K562 (cell line): ENCODE measurements at regions not wholly inside any gene's neighbourhood (a gene's known extent, or its start where the extent isn't known, plus 50 kb on each side); places are given as distances from the start of the nearest gene placed in this dataset.

Experiments
- CBX8 ChIP-seq: fragments of 200-600 bp; sonication (generic); IDR thresholded peaks from 2 replicates; pipeline ENCODE4 v1.6.1; 2012; ENCODE audit warnings: borderline replicate concordance, mixed run types, low read depth, mild to moderate bottlenecking, moderate library complexity, mixed read lengths, low read length, control low read depth, inconsistent platforms; ENCODE audit not compliant: poor library complexity, severe bottlenecking; ENCODE audit errors: extremely low read depth
- FUS ChIP-seq: fragments of 200-400 bp; formaldehyde crosslinking; optimal IDR thresholded peaks from 2 replicates; pipeline ENCODE3; 2017; ENCODE audit warnings: low read depth, low read length
- HMG20A ChIP-seq: fragments of 450-650 bp; formaldehyde crosslinking; conservative IDR thresholded peaks from 2 replicates; pipeline ENCODE4 v1.4.0; 2020; ENCODE audit warnings: mild to moderate bottlenecking, mixed read lengths
- MAFK ChIP-seq: IDR thresholded peaks from 2 replicates; pipeline ENCODE4 v1.6.1; 2011; ENCODE audit warnings: low read length, improper control_type of control experiment
- MBD2 ChIP-seq: sonication (generic); IDR thresholded peaks from 2 replicates; pipeline ENCODE4 v1.6.1; 2016; ENCODE audit warnings: low read depth, borderline replicate concordance
- MEF2D ChIP-seq: conservative IDR thresholded peaks from 2 replicates; pipeline ENCODE4 v1.6.1; 2016; ENCODE audit warnings: low read depth, missing genetic modification characterization, missing compliant biosample characterization
- SP2 ChIP-seq: IDR thresholded peaks from 2 replicates; pipeline ENCODE4 v1.6.1; 2011; ENCODE audit warnings: mild to moderate bottlenecking, low read depth, low read length, moderate library complexity; ENCODE audit not compliant: poor library complexity, severe bottlenecking; ENCODE audit errors: extremely low read depth
- TCF7 ChIP-seq: sonication (generic); IDR thresholded peaks from 2 replicates; pipeline ENCODE4 v1.6.1; 2016; ENCODE audit warnings: antibody characterized with exemption, borderline replicate concordance
- ZNF165 ChIP-seq: fragments of 250-450 bp; sonication (Bioruptor Pico); IDR thresholded peaks from 2 replicates; pipeline ENCODE4 v1.4.0; 2020; ENCODE audit warnings: borderline replicate concordance
- ZNF3 ChIP-seq: fragments of 250-450 bp; sonication (Bioruptor Pico); IDR thresholded peaks from 2 replicates; pipeline ENCODE4 v1.5.0; 2021; ENCODE audit warnings: mild to moderate bottlenecking, moderate library complexity
- ZNF551 ChIP-seq: fragments of 250-450 bp; sonication (Bioruptor Pico); IDR thresholded peaks from 2 replicates; pipeline ENCODE4 v1.5.0; 2021; ENCODE audit warnings: mild to moderate bottlenecking, moderate library complexity
- ZZZ3 ChIP-seq: fragments of 450-650 bp; IDR thresholded peaks from 2 replicates; pipeline ENCODE4 v1.6.1; 2016; ENCODE audit warnings: antibody characterized with exemption, mild to moderate bottlenecking, moderate library complexity
- TF ChIP-seq, protein P1 (sequence below): fragments of 250-450 bp; sonication (Bioruptor Pico); IDR thresholded peaks from 2 replicates; pipeline ENCODE4 v1.8.0; 2021; ENCODE audit warnings: moderate library complexity, mild to moderate bottlenecking, inconsistent platforms
- TF ChIP-seq, protein P2 (sequence below): sonication (generic); formaldehyde crosslinking; IDR thresholded peaks from 2 replicates; pipeline ENCODE4 v1.8.1; 2023; ENCODE audit warnings: mild to moderate bottlenecking, missing genetic modification reagents
- TF ChIP-seq, protein P3 (sequence below): fragments of 250-450 bp; sonication (Bioruptor Pico); IDR thresholded peaks from 2 replicates; pipeline ENCODE4 v1.8.0; 2022; ENCODE audit warnings: moderate library complexity, mild to moderate bottlenecking, inconsistent platforms
- TF ChIP-seq, protein P4 (sequence below): sonication (generic); formaldehyde crosslinking; IDR thresholded peaks from 2 replicates; pipeline ENCODE4 v1.8.0; 2023; ENCODE audit warnings: missing genetic modification reagents, mild to moderate bottlenecking, borderline replicate concordance

DNA sequence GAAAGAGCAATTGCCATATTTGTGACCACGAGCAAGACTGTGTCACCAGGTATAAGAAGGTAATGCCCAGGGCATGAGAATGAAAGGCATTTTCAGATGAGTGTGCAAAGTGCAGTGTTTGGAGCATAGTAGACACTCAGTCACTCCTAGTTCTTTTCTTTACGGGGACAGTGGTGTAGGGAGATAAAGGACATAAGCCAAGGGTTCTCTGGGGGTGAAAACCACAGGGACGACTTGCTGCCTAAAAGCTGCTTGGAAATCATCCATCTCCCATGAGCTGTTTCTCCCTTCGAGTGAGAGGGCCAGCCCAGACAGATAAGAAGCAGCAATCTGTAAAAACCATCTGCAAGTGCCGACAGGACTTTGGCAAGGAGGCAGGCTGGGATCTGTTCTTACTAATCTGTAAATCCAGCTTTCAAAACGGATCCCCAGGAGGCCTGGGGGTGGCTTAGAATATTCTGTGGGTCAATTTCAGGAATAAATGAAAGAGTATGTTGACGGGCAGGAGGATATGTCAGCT is 221.6 kb downstream of the LPIN1 start (continued):
- TF ChIP-seq, protein P1, sequence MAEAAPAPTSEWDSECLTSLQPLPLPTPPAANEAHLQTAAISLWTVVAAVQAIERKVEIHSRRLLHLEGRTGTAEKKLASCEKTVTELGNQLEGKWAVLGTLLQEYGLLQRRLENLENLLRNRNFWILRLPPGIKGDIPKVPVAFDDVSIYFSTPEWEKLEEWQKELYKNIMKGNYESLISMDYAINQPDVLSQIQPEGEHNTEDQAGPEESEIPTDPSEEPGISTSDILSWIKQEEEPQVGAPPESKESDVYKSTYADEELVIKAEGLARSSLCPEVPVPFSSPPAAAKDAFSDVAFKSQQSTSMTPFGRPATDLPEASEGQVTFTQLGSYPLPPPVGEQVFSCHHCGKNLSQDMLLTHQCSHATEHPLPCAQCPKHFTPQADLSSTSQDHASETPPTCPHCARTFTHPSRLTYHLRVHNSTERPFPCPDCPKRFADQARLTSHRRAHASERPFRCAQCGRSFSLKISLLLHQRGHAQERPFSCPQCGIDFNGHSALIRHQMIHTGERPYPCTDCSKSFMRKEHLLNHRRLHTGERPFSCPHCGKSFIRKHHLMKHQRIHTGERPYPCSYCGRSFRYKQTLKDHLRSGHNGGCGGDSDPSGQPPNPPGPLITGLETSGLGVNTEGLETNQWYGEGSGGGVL, result no peak
- TF ChIP-seq FUS (no peak), ZNF3 (CRISPR knock-in tag) (no peak), ZNF551 (CRISPR knock-in tag) (no peak), HMG20A (peak; percentile 51), SP2 (no peak), MEF2D (peak; percentile 91), TCF7 (peak; percentile 82; the same call in 1 of the 2 replicates), CBX8 (no peak), MBD2 (peak; percentile 93), ZNF165 (CRISPR knock-in tag) (no peak), ZZZ3 (no peak), MAFK (peak; percentile 69)
- TF ChIP-seq, protein P2, sequence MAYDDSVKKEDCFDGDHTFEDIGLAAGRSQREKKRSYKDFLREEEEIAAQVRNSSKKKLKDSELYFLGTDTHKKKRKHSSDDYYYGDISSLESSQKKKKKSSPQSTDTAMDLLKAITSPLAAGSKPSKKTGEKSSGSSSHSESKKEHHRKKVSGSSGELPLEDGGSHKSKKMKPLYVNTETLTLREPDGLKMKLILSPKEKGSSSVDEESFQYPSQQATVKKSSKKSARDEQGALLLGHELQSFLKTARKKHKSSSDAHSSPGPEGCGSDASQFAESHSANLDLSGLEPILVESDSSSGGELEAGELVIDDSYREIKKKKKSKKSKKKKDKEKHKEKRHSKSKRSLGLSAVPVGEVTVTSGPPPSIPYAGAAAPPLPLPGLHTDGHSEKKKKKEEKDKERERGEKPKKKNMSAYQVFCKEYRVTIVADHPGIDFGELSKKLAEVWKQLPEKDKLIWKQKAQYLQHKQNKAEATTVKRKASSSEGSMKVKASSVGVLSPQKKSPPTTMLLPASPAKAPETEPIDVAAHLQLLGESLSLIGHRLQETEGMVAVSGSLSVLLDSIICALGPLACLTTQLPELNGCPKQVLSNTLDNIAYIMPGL (CRISPR knock-in tag), result no peak
- TF ChIP-seq, protein P3, sequence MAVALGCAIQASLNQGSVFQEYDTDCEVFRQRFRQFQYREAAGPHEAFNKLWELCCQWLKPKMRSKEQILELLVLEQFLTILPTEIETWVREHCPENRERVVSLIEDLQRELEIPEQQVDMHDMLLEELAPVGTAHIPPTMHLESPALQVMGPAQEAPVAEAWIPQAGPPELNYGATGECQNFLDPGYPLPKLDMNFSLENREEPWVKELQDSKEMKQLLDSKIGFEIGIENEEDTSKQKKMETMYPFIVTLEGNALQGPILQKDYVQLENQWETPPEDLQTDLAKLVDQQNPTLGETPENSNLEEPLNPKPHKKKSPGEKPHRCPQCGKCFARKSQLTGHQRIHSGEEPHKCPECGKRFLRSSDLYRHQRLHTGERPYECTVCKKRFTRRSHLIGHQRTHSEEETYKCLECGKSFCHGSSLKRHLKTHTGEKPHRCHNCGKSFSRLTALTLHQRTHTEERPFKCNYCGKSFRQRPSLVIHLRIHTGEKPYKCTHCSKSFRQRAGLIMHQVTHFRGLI (CRISPR knock-in tag), result peak; percentile 67; the same call in 1 of the 2 replicates
- TF ChIP-seq, protein P4, sequence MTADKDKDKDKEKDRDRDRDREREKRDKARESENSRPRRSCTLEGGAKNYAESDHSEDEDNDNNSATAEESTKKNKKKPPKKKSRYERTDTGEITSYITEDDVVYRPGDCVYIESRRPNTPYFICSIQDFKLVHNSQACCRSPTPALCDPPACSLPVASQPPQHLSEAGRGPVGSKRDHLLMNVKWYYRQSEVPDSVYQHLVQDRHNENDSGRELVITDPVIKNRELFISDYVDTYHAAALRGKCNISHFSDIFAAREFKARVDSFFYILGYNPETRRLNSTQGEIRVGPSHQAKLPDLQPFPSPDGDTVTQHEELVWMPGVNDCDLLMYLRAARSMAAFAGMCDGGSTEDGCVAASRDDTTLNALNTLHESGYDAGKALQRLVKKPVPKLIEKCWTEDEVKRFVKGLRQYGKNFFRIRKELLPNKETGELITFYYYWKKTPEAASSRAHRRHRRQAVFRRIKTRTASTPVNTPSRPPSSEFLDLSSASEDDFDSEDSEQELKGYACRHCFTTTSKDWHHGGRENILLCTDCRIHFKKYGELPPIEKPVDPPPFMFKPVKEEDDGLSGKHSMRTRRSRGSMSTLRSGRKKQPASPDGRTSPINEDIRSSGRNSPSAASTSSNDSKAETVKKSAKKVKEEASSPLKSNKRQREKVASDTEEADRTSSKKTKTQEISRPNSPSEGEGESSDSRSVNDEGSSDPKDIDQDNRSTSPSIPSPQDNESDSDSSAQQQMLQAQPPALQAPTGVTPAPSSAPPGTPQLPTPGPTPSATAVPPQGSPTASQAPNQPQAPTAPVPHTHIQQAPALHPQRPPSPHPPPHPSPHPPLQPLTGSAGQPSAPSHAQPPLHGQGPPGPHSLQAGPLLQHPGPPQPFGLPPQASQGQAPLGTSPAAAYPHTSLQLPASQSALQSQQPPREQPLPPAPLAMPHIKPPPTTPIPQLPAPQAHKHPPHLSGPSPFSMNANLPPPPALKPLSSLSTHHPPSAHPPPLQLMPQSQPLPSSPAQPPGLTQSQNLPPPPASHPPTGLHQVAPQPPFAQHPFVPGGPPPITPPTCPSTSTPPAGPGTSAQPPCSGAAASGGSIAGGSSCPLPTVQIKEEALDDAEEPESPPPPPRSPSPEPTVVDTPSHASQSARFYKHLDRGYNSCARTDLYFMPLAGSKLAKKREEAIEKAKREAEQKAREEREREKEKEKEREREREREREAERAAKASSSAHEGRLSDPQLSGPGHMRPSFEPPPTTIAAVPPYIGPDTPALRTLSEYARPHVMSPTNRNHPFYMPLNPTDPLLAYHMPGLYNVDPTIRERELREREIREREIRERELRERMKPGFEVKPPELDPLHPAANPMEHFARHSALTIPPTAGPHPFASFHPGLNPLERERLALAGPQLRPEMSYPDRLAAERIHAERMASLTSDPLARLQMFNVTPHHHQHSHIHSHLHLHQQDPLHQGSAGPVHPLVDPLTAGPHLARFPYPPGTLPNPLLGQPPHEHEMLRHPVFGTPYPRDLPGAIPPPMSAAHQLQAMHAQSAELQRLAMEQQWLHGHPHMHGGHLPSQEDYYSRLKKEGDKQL (CRISPR knock-in tag), result peak; percentile 40; the same call in 1 of the 2 replicates
